GM18502 (cell line): ENCODE measurements at regions not wholly inside any gene's neighbourhood (a gene's known extent, or its start where the extent isn't known, plus 50 kb on each side); places are given as distances from the start of the nearest gene placed in this dataset.

Experiments
- ATAC-seq: cut with Tn5 transposase; IDR thresholded peaks from one replicate; pipeline ENCODE4 v1.9.1; 2021; ENCODE audit warnings: mild to moderate bottlenecking; ENCODE audit not compliant: unreplicated experiment, poor library complexity

- no peak for ATAC-seq
These were observed 192.1 kb upstream of the PCDH10 start for GRCh38 chr4:132956962-132957361.

GRCh38 chr4:132958457-132959263, 190.4 kb upstream of the PCDH10 start:
- ATAC-seq: no peak

GRCh38 chr4:132981611-132982010, 167.5 kb upstream of the PCDH10 start:
- no peak for ATAC-seq

- no peak for ATAC-seq
These were observed 166.9 kb upstream of the PCDH10 start for GRCh38 chr4:132982151-132982550.

- ATAC-seq: no peak
These were observed 158.0 kb upstream of the PCDH10 start for GRCh38 chr4:132991111-132991510.

- no peak for ATAC-seq
These were observed 156.4 kb upstream of the PCDH10 start for GRCh38 chr4:132992686-132993085.

GRCh38 chr4:132998585-132999230, 150.4 kb upstream of the PCDH10 start:
- ATAC-seq: no peak

GRCh38 chr4:133000012-133000411, 149.1 kb upstream of the PCDH10 start:
- ATAC-seq: no peak

- no peak for ATAC-seq
These were observed 145.9 kb upstream of the PCDH10 start for GRCh38 chr4:133003169-133003568.

- ATAC-seq: no peak
These were observed 134.5 kb upstream of the PCDH10 start for GRCh38 chr4:133014473-133015135.

- ATAC-seq: no peak
These were observed 103.8 kb upstream of the PCDH10 start for GRCh38 chr4:133045288-133045687.

GRCh38 chr4:133046156-133046555, 102.9 kb upstream of the PCDH10 start:
- ATAC-seq: no peak

- ATAC-seq: no peak
These were observed 90.4 kb upstream of the PCDH10 start for GRCh38 chr4:133058701-133059100.

- ATAC-seq: no peak
These were observed 90.0 kb upstream of the PCDH10 start for GRCh38 chr4:133059117-133059516.

GRCh38 chr4:133062851-133063250, 86.2 kb upstream of the PCDH10 start:
- no peak for ATAC-seq

GRCh38 chr4:133068083-133068482, 81.0 kb upstream of the PCDH10 start:
- ATAC-seq: no peak

GRCh38 chr4:133081246-133081645, 67.8 kb upstream of the PCDH10 start:
- ATAC-seq: no peak

GRCh38 chr4:133084421-133084820, 64.7 kb upstream of the PCDH10 start:
- no peak for ATAC-seq

GRCh38 chr4:133095591-133095990, 53.5 kb upstream of the PCDH10 start:
- no peak for ATAC-seq

GRCh38 chr4:133096972-133097371, 52.1 kb upstream of the PCDH10 start:
- no peak for ATAC-seq
